GM12892 (cell line): ENCODE measurements at regions not wholly inside any gene's neighbourhood (a gene's known extent, or its start where the extent isn't known, plus 50 kb on each side); places are given as distances from the start of the nearest gene placed in this dataset.

Source experiments
- POLR2AphosphoS5 ChIP-seq: IDR thresholded peaks from 2 replicates; pipeline ENCODE4 v1.6.1; 2011; ENCODE audit warnings: low read depth, low read length, control low read depth
- TAF1 ChIP-seq: IDR thresholded peaks from 2 replicates; pipeline ENCODE4 v1.6.1; 2011; ENCODE audit warnings: low read depth, mild to moderate bottlenecking, control low read depth, low read length, borderline replicate concordance

GRCh38 chr14:61928701-61929100 lies 166.5 kb downstream of the SNAPC1 start:
- TF ChIP-seq POLR2AphosphoS5 (no peak), TAF1 (no peak)
